ENCODE measurements at regions not wholly inside any gene's neighbourhood (a gene's known extent, or its start where the extent isn't known, plus 50 kb on each side); places are given as distances from the start of the nearest gene placed in this dataset.

DNA sequence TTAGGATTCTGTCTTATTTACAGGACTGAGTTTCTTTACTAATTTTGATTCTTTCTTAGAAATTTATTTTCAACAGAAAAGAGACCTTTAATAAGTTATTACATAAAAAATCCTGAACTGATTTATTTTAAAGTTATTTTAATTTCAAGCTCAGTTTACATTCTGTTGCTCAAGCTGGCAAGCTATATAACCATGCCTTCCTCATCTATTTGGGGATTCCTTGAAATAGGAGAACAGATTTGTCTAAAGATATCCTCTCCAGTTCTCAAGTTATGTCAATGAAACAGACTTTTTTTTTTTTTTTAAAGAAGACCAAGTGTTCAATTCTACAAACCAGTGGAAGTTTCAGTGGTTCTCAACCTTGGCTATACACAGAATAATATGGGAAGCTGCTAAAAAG lies 103.3 kb upstream of the TRHDE start:
- DNase-seq (ENCODE audit: insufficient read length, low spot score, missing footprints) = no peak
- Histone ChIP-seq H4K20me1 (ENCODE audit: insufficient read depth, low read length) (no peaks in the 10 kb centered on the region), H3K4me2 (ENCODE audit: insufficient read depth, low read length) (no peak overlapping the region), H3K4me3 (ENCODE audit: insufficient read depth, low read length) (no peak overlapping the region), H3K9me3 (ENCODE audit: low read depth, low read length) (no peaks in the 10 kb centered on the region), H3K36me3 (ENCODE audit: insufficient read depth, low read length) (no peaks in the 10 kb centered on the region), H3K27me3 (ENCODE audit: insufficient read depth, low read length) (no peaks in the 10 kb centered on the region), H3K27ac (ENCODE audit: low read depth, low read length) (no peak overlapping the region), H2AFZ (ENCODE audit: low read length) (no peak overlapping the region), H3K79me2 (ENCODE audit: insufficient read depth, low read length) (no peaks in the 10 kb centered on the region), H3K4me1 (ENCODE audit: insufficient read depth, low read length) (no peaks in the 10 kb centered on the region)
- TF ChIP-seq, protein P1, sequence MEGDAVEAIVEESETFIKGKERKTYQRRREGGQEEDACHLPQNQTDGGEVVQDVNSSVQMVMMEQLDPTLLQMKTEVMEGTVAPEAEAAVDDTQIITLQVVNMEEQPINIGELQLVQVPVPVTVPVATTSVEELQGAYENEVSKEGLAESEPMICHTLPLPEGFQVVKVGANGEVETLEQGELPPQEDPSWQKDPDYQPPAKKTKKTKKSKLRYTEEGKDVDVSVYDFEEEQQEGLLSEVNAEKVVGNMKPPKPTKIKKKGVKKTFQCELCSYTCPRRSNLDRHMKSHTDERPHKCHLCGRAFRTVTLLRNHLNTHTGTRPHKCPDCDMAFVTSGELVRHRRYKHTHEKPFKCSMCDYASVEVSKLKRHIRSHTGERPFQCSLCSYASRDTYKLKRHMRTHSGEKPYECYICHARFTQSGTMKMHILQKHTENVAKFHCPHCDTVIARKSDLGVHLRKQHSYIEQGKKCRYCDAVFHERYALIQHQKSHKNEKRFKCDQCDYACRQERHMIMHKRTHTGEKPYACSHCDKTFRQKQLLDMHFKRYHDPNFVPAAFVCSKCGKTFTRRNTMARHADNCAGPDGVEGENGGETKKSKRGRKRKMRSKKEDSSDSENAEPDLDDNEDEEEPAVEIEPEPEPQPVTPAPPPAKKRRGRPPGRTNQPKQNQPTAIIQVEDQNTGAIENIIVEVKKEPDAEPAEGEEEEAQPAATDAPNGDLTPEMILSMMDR (IDR thresholded peaks at IDR 0.05; ENCODE audit: extremely low read depth, low read depth, low read length) = no peak

- H3K36me3 ChIP-seq (ENCODE audit: insufficient read depth, low read length) = no peaks in the 10 kb centered on the region
- no peaks in the 10 kb centered on the region for H3K27me3 ChIP-seq (ENCODE audit: insufficient read depth, low read length)
- no peak overlapping the region for H2AFZ ChIP-seq (ENCODE audit: low read length)
- H3K79me2 ChIP-seq (ENCODE audit: insufficient read depth, low read length) = no peaks in the 10 kb centered on the region
- DNase-seq (ENCODE audit: insufficient read length, low spot score, missing footprints) = no peak
- TF ChIP-seq, protein P1 (IDR thresholded peaks at IDR 0.05; ENCODE audit: extremely low read depth, low read depth, low read length) = no peak
- H4K20me1 ChIP-seq (ENCODE audit: insufficient read depth, low read length) = no peaks in the 10 kb centered on the region
- H3K4me3 ChIP-seq (ENCODE audit: insufficient read depth, low read length) = no peak overlapping the region
- no peak overlapping the region for H3K4me2 ChIP-seq (ENCODE audit: insufficient read depth, low read length)
- H3K9me3 ChIP-seq (ENCODE audit: low read depth, low read length) = no peaks in the 10 kb centered on the region
- H3K27ac ChIP-seq (ENCODE audit: low read depth, low read length) = no peak overlapping the region
- no peaks in the 10 kb centered on the region for H3K4me1 ChIP-seq (ENCODE audit: insufficient read depth, low read length)
Measured at GRCh38 chr12:72173974-72174373, 98.2 kb upstream of the TRHDE start.

DNA sequence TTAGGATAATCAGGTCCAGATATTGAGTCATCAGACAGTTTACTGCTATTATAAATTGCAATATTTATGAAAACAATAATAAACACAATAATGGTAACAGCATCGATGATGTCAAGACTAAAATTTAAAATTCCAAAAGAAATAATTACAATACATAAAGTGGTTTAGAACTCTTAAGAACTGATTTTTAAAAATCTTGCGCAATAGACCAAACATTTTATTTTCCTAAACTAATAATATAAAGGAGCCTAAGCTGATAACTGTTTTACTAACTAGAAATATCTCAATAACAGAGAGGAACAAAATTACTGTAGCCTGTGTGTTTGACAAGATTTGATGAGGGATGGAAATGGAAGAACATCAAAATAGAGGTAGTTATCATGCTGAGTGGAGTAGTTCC lies 93.9 kb upstream of the TRHDE start:
- Histone ChIP-seq H3K4me2 (ENCODE audit: insufficient read depth, low read length) (no peak overlapping the region), H3K4me3 (ENCODE audit: insufficient read depth, low read length) (no peak overlapping the region), H4K20me1 (ENCODE audit: insufficient read depth, low read length) (no peaks in the 10 kb centered on the region), H3K79me2 (ENCODE audit: insufficient read depth, low read length) (no peaks in the 10 kb centered on the region), H3K4me1 (ENCODE audit: insufficient read depth, low read length) (no peaks in the 10 kb centered on the region), H3K27ac (ENCODE audit: low read depth, low read length) (no peak overlapping the region), H3K36me3 (ENCODE audit: insufficient read depth, low read length) (no peaks in the 10 kb centered on the region), H3K9me3 (ENCODE audit: low read depth, low read length) (no peaks in the 10 kb centered on the region), H2AFZ (ENCODE audit: low read length) (no peak overlapping the region), H3K27me3 (ENCODE audit: insufficient read depth, low read length) (no peaks in the 10 kb centered on the region)
- DNase-seq (ENCODE audit: insufficient read length, low spot score, missing footprints) = no peak
- TF ChIP-seq, protein P1 (IDR thresholded peaks at IDR 0.05; ENCODE audit: extremely low read depth, low read depth, low read length) = no peak

GRCh38 chr12:72178871-72179270 lies 93.3 kb upstream of the TRHDE start:
- Histone ChIP-seq H4K20me1 (ENCODE audit: insufficient read depth, low read length) (no peaks in the 10 kb centered on the region), H3K79me2 (ENCODE audit: insufficient read depth, low read length) (no peaks in the 10 kb centered on the region), H3K4me1 (ENCODE audit: insufficient read depth, low read length) (no peaks in the 10 kb centered on the region), H3K4me2 (ENCODE audit: insufficient read depth, low read length) (no peak overlapping the region), H3K4me3 (ENCODE audit: insufficient read depth, low read length) (no peak overlapping the region), H2AFZ (ENCODE audit: low read length) (no peak overlapping the region), H3K27ac (ENCODE audit: low read depth, low read length) (no peak overlapping the region), H3K36me3 (ENCODE audit: insufficient read depth, low read length) (no peaks in the 10 kb centered on the region), H3K9me3 (ENCODE audit: low read depth, low read length) (no peaks in the 10 kb centered on the region), H3K27me3 (ENCODE audit: insufficient read depth, low read length) (no peaks in the 10 kb centered on the region)
- TF ChIP-seq, protein P1 (IDR thresholded peaks at IDR 0.05; ENCODE audit: extremely low read depth, low read depth, low read length) = no peak
- DNase-seq (ENCODE audit: insufficient read length, low spot score, missing footprints) = no peak
